GM21515 (cell line): ENCODE measurements at regions not wholly inside any gene's neighbourhood (a gene's known extent, or its start where the extent isn't known, plus 50 kb on each side); places are given as distances from the start of the nearest gene placed in this dataset.
"Not testable (repeated sequence)": the region's sequence is repeated elsewhere in the genome, so short reads cannot be mapped to it uniquely, and the experiment has no call there.

ENCODE experiments used
- ATAC-seq: cut with Tn5 transposase; IDR thresholded peaks from one replicate; pipeline ENCODE4 v1.9.1; 2021; ENCODE audit not compliant: unreplicated experiment

DNA sequence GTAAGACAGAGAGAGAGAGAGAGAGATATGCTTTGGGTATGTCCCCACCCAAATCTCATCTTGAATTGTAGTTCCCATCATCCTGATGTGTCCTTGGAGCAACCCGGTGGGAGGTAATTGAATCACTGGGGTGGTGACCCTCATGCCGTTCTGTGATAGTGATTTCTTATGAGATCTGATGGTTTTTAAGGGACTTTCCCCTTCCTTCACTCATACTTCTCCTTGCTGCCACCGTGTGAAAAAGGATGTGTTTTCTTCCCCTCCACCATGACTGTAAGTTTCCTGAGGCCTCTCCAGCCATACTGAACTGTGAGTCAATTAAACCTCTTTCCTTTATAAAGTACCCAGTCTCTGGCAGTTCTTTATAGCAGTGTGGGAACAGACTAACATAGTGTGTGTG is 60.3 kb downstream of the EOMES start:
- ATAC-seq: no peak

DNA sequence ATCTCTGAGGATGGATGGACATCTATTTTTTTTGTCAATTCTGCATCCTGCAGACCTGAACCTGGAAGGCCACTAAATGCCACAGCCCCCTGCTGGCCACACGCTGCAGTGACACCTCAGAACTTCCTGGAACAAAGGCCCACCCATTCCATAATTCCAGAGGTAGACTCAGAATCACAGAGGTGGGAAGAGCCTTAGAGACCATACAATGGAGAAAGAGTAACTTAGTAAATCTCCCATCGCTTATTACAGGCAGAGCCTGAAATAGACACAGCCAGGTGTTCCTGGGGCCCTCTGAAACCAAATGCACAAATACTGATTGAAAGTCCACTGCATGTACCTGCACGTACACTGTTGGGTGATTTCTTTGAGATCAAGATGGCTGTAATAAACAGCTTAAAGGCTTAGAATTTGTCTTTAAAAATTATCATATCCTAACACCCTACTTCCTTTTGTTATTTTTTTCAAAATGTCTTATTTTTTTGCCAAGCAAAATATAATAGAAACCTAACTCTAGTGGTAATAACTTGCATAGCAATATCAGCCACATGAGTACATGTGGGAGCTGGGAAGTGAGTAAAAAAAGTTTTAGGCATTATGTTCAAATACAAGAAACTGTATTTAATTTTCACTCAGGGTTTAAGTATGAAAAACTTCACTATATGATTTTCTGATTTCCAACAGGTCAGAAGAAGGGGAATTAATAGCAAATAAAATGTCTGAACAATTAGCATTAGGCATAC is 62.7 kb downstream of the EOMES start:
- peak; percentile 80 for ATAC-seq

GRCh38 chr3:27658741-27659140 is 63.4 kb downstream of the EOMES start:
- no peak for ATAC-seq

- ATAC-seq: no peak
These were observed 64.3 kb downstream of the EOMES start for GRCh38 chr3:27657871-27658270.

- ATAC-seq: no peak
These were observed 64.7 kb downstream of the EOMES start for GRCh38 chr3:27657404-27657803.

GRCh38 chr3:27656790-27657189 is 65.3 kb downstream of the EOMES start:
- no peak for ATAC-seq

DNA sequence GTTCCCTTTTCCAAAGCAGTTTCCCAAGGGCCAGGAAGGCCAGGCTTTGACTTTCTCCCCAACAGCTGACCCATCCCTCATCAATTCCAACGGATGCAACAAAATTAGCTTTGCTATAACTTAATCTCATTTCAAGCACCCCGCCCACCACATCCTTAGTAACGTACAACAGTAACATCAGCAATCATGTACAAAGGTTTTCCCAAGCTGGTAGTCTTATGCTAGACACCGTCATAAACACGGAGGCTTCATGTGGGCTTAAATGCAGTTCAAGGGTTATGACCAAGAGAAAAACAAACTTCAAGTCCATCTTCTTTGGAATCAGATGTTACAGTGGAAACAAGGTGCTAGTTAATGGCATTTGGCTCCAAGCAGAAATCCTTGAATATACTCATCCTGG is 66.6 kb downstream of the EOMES start:
- no peak for ATAC-seq

DNA sequence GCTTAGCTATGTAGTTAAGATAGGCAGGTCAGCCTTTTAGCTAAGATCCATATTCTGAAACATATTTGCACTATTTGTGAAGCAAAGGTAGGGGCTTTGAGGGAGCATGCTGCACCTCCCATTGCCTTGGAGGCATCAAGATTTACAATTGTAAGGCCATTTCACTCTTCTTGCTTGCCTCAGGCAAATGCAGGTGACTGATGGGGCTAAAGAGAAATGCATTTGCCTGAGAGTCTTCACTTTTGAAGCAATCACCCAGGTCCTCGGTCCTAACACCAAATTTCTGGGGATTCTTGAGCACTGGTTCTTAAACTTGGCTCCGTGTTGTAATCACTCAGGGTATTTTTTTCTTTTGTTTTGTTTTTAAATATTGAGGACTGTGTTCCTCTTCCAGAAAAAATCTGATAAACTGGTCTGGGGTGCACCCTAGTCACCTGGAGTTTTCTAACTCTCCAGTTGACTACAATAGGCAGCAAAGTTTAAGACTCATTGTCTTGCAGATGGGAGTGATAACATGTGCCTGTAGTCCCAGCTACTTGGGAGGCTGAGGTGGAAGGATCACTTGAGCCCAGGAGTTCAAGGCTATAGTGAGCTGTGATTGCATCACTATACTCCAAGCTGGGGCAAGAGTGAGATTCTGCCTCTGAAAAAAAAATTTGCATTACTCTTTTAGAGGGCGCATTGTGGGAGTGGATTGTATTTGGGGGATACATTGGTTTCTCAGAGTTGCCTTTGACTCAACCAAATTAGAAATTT is 68.1 kb downstream of the EOMES start:
- ATAC-seq: no peak

DNA sequence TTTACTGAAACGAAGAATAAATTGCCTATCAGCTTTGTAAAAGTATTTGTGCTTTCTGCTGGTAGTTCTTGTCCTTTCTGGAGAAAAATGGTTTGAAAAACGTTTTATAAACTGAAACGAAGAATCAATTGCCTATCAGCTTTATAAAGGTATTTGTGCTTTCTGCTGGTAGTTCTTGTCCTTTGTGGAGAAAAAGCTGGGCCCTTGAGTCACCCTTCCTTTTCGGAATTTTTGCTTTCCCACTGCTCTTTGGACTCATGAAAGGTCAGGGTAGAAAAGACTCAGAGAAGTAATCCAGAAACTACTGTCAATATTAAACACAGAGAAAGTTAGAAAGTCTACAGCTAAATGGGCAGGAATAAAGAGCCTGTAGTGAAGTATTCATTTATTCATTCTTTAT is 72.8 kb downstream of the EOMES start:
- no peak for ATAC-seq

- no peak for ATAC-seq
These were observed 75.2 kb downstream of the EOMES start for GRCh38 chr3:27646896-27647295.

GRCh38 chr3:27644941-27645340 is 77.2 kb downstream of the EOMES start:
- no peak for ATAC-seq

DNA sequence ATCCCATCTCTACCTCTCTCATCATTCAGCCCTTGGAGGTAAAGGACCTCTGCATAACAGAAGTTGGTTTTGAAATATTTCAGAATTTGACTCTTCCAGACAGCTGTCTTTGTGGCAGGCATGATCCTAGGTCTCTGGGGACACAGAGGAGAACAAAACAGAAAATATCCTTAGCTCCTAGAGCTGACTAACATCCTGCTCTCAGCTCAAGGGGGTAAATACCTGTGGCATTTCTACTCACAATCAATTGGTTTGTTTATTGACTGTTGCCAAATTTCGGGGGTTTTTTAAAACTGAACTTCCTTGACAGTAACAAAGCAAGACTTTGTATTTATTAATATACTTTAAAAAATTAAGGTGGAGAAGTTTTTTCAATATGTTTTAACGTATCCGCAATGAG is 78.8 kb downstream of the EOMES start:
- no peak for ATAC-seq

DNA sequence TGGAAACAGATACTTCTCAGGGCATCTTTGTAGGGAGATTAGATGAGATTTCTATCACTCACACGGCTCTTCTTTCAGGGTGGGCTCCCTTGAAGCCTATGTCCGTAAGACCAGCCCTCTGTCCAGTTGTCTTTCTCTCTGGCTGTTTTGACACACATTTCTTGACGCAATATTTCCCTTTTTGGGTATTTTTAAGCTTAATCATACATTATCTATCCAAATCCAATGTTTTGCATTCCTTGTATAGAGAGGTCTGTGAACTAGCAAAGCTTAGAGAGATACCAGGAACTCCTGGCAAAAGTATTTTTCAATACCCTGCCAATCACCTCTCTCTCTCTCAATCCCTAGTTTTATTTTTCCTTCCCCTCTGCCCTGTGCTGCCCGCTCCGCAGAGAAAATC is 79.3 kb downstream of the EOMES start:
- no peak for ATAC-seq

GRCh38 chr3:27641888-27642601 is 80.1 kb downstream of the EOMES start:
- no peak for ATAC-seq

DNA sequence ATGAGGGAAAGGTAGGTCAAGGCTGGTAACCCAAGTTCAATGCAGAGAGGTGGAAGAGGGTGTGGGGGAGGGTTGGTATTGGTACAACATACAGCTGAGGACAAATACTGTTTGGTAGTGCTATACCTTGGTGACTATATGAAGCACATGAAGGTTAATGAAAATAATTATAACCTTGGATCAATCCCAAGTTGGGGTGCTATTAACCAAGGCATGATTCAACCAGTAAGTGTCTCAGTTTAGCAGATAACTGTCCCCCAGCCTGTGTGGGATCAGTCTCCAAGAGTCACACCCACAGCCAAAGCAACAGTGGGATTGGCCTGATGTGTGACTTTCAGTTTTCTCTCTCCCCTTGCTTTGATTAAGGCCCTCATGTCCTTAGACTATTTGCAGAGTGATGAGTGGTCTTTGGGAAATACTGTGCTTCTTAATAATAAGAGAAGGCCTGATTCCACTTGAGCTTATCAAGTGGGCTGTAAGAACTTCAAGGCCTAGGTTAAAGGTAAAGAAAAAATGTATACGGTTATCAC is 80.8 kb downstream of the EOMES start:
- no peak for ATAC-seq

GRCh38 chr3:27639271-27639670 is 82.9 kb downstream of the EOMES start:
- ATAC-seq: no peak

DNA sequence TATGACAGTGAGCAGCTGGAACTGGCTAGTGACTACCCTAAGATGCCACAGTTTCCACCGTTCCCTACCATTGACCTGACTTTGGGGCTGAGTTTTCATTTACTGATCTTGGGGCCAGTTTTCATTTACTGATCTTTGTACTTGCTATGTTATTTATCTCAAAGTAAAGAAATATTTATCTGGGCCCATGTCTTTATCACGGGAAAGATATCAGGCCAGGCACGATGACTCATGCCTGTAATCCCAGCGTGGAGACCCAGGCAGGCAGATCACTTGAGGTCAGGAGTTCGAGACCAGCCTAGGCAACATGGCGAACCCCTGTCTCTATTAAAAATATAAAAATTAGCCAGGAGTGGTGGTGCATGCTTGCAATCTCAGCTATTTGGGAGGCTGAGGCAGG is 83.5 kb downstream of the EOMES start:
- no peak for ATAC-seq

DNA sequence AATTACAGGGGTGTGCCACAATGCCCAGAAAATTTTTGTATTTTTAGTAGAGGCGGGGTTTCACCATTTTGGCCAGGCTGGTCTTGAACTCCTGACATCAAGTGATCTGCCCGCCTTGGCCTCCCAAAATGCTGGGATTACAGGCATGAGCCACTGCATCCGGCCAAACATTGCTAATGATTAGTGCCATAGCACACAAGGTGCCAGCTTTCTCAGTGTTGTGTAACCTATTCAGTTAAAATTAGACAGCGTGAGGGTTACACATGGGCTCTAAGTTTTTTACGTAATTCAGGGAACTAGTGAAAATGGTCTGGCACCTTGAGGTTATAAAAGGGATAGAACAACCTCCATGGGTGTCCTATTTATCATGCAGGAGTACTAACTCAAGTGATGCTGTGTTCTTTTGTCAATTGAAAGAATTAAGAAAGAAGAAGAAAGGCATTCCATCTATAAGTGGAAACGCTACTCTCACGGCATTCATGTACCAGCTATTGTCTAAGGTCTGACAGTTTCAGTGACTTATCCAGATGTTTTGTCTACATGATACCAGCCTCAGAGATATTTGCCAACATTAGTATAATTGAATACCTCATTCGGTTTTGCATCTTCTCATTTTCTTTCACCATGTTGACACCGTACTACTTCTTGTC is 84.7 kb downstream of the EOMES start:
- no peak for ATAC-seq

GRCh38 chr3:27635006-27635405 is 87.1 kb downstream of the EOMES start:
- ATAC-seq: not testable (repeated sequence)

- peak; percentile 31 for ATAC-seq
These were observed 88.9 kb downstream of the EOMES start for GRCh38 chr3:27633224-27633545.
